ENCODE measurements at regions not wholly inside any gene's neighbourhood (a gene's known extent, or its start where the extent isn't known, plus 50 kb on each side); places are given as distances from the start of the nearest gene placed in this dataset.

- no peak overlapping the region for H3K4me3 Mint-ChIP-seq
- Histone ChIP-seq H3K27me3 (ENCODE audit: insufficient read depth, low read length, poor library complexity, severe bottlenecking) (no peaks in the 10 kb centered on the region), H3K4me3 (ENCODE audit: low read length) (no peak overlapping the region), H3K9me3 (ENCODE audit: low read length) (no peaks in the 10 kb centered on the region), H3K36me3 (ENCODE audit: insufficient read depth, low read length) (no peaks in the 10 kb centered on the region), H3K27ac (ENCODE audit: low read depth, low read length) (no peak overlapping the region), H3K4me1 (ENCODE audit: insufficient read depth, low read length) (no peaks in the 10 kb centered on the region)
- no peaks in the 10 kb centered on the region for H3K27me3 Mint-ChIP-seq
- H3K4me1 Mint-ChIP-seq, result no peaks in the 10 kb centered on the region
- no peak overlapping the region for H3K27ac Mint-ChIP-seq
- DNase-seq, result no peak
- H3K36me3 Mint-ChIP-seq, result no peaks in the 10 kb centered on the region
- ChIA-PET POLR2A (no interaction called here), CTCF (interaction anchor here (0.8 kb wide), 1 partner anchor 17 kb away, joined by 3 read pairs; no protein-coding TSS in a partner anchor)
- peaks cover 3 to 25% (median 7%) of the 10 kb centered on the region in 5 donors for H3K9me3 Mint-ChIP-seq
Observed at GRCh38 chr20:22354647-22355046, 229.7 kb downstream of the FOXA2 start.

DNA sequence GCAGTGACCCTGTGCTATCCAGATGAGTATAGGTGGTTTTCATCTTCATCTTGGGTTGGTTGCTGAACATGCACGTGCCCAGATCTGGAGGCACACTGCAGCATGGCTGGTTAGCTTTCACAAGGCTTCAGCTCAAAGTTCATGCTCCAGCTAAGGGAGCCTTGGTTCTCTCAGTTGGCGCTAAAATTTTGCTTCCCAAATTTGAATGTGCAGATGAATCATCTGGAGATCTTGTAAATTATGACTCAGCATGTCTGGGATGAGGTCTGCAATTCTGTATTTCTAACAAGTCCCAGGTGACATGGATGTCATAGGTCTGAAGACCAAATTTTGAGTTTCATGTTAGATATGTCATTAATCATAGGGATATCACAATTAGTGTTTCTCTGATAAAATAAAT lies 230.8 kb downstream of the FOXA2 start:
- Histone ChIP-seq H3K9me3 (ENCODE audit: low read length) (no peaks in the 10 kb centered on the region), H3K36me3 (ENCODE audit: insufficient read depth, low read length) (no peaks in the 10 kb centered on the region), H3K4me3 (ENCODE audit: low read length) (no peak overlapping the region), H3K27me3 (ENCODE audit: insufficient read depth, low read length, poor library complexity, severe bottlenecking) (no peaks in the 10 kb centered on the region), H3K27ac (ENCODE audit: low read depth, low read length) (no peak overlapping the region), H3K4me1 (ENCODE audit: insufficient read depth, low read length) (no peaks in the 10 kb centered on the region)
- ChIA-PET POLR2A (no interaction called here), CTCF (interaction anchor here (0.8 kb wide), 1 partner anchor 18 kb away, joined by 3 read pairs; no protein-coding TSS in a partner anchor)
- no peaks in the 10 kb centered on the region for H3K4me1 Mint-ChIP-seq
- peaks cover 3 to 25% (median 9%) of the 10 kb centered on the region in 5 donors for H3K9me3 Mint-ChIP-seq
- H3K27me3 Mint-ChIP-seq, result no peaks in the 10 kb centered on the region
- no peak overlapping the region for H3K4me3 Mint-ChIP-seq
- no peak for DNase-seq
- no peak overlapping the region for H3K27ac Mint-ChIP-seq
- no peaks in the 10 kb centered on the region for H3K36me3 Mint-ChIP-seq

GRCh38 chr20:22352019-22352418 lies 232.4 kb downstream of the FOXA2 start:
- ChIA-PET POLR2A (no interaction called here), CTCF (no interaction called here)
- Histone ChIP-seq H3K36me3 (ENCODE audit: insufficient read depth, low read length) (no peaks in the 10 kb centered on the region), H3K4me1 (ENCODE audit: insufficient read depth, low read length) (no peaks in the 10 kb centered on the region), H3K27me3 (ENCODE audit: insufficient read depth, low read length, poor library complexity, severe bottlenecking) (no peaks in the 10 kb centered on the region), H3K4me3 (ENCODE audit: low read length) (no peak overlapping the region), H3K27ac (ENCODE audit: low read depth, low read length) (no peak overlapping the region), H3K9me3 (ENCODE audit: low read length) (no peaks in the 10 kb centered on the region)
- Mint-ChIP-seq H3K4me3 (no peak overlapping the region), H3K36me3 (no peaks in the 10 kb centered on the region), H3K9me3 (peaks cover under 1 to 17% (median 5%) of the 10 kb centered on the region in 5 donors), H3K4me1 (no peaks in the 10 kb centered on the region), H3K27me3 (no peaks in the 10 kb centered on the region), H3K27ac (no peak overlapping the region)
- no peak for DNase-seq

- CTCF ChIA-PET, result no interaction called here
Observed at GRCh38 chr20:22350624-22351023, 233.7 kb downstream of the FOXA2 start.

GRCh38 chr20:22348010-22348409 lies 236.4 kb downstream of the FOXA2 start:
- DNase-seq, result no peak
- CTCF ChIA-PET, result no interaction called here
- POLR2A ChIA-PET, result no interaction called here

More at GRCh38 chr20:22350624-22351023, 233.7 kb downstream of the FOXA2 start:
- Mint-ChIP-seq H3K4me3 (no peak overlapping the region), H3K36me3 (no peaks in the 10 kb centered on the region), H3K27ac (no peak overlapping the region), H3K9me3 (peaks cover 0 to 14% (median 2%) of the 10 kb centered on the region in 5 donors), H3K27me3 (no peaks in the 10 kb centered on the region), H3K4me1 (no peaks in the 10 kb centered on the region)
- DNase-seq, result no peak
- H3K27me3 ChIP-seq (ENCODE audit: insufficient read depth, low read length, poor library complexity, severe bottlenecking), result no peaks in the 10 kb centered on the region
- no peak overlapping the region for H3K27ac ChIP-seq (ENCODE audit: low read depth, low read length)
- H3K36me3 ChIP-seq (ENCODE audit: insufficient read depth, low read length), result no peaks in the 10 kb centered on the region
- H3K9me3 ChIP-seq (ENCODE audit: low read length), result no peaks in the 10 kb centered on the region
- no peaks in the 10 kb centered on the region for H3K4me1 ChIP-seq (ENCODE audit: insufficient read depth, low read length)
- H3K4me3 ChIP-seq (ENCODE audit: low read length), result no peak overlapping the region
- POLR2A ChIA-PET, result no interaction called here

DNA sequence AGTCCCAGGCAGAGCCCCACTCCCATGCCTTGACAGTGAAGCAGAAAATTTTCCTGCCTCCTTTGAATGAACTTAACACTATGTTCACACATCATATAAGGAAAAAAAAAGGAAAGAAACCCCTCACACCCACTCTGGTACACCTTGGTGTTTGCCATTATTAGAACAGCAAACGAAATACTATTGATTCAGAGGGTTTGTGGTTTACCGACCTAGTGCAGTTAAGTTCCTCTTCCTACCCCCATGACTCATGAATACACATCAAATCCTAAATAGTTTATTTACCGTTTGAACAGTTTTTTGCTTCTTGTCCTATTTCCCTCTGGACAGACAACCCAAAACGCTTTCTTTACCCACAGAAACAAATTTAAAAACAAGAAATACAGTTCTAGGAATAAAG lies 237.7 kb downstream of the FOXA2 start:
- Mint-ChIP-seq H3K4me3 (no peak overlapping the region), H3K9me3 (peaks cover 0 to 14% (median under 1%) of the 10 kb centered on the region in 5 donors), H3K36me3 (no peaks in the 10 kb centered on the region), H3K4me1 (no peaks in the 10 kb centered on the region), H3K27ac (no peak overlapping the region), H3K27me3 (no peaks in the 10 kb centered on the region)
- no peak overlapping the region for H3K4me3 ChIP-seq (ENCODE audit: low read length)
- H3K27ac ChIP-seq (ENCODE audit: low read depth, low read length), result no peak overlapping the region
- no peaks in the 10 kb centered on the region for H3K27me3 ChIP-seq (ENCODE audit: insufficient read depth, low read length, poor library complexity, severe bottlenecking)
- no peaks in the 10 kb centered on the region for H3K9me3 ChIP-seq (ENCODE audit: low read length)
- DNase-seq, result no peak
- ChIA-PET CTCF (no interaction called here), POLR2A (no interaction called here)
- H3K4me1 ChIP-seq (ENCODE audit: insufficient read depth, low read length), result no peaks in the 10 kb centered on the region
- no peaks in the 10 kb centered on the region for H3K36me3 ChIP-seq (ENCODE audit: insufficient read depth, low read length)

More at GRCh38 chr20:22348010-22348409, 236.4 kb downstream of the FOXA2 start:
- no peaks in the 10 kb centered on the region for H3K36me3 ChIP-seq (ENCODE audit: insufficient read depth, low read length)
- no peaks in the 10 kb centered on the region for H3K4me1 Mint-ChIP-seq
- H3K9me3 Mint-ChIP-seq, result peaks cover 0 to 17% (median 2%) of the 10 kb centered on the region in 5 donors
- no peak overlapping the region for H3K27ac ChIP-seq (ENCODE audit: low read depth, low read length)
- H3K27ac Mint-ChIP-seq, result no peak overlapping the region
- H3K27me3 Mint-ChIP-seq, result no peaks in the 10 kb centered on the region
- H3K4me1 ChIP-seq (ENCODE audit: insufficient read depth, low read length), result no peaks in the 10 kb centered on the region
- H3K9me3 ChIP-seq (ENCODE audit: low read length), result no peaks in the 10 kb centered on the region
- H3K4me3 Mint-ChIP-seq, result no peak overlapping the region
- no peaks in the 10 kb centered on the region for H3K36me3 Mint-ChIP-seq
- no peak overlapping the region for H3K4me3 ChIP-seq (ENCODE audit: low read length)
- no peaks in the 10 kb centered on the region for H3K27me3 ChIP-seq (ENCODE audit: insufficient read depth, low read length, poor library complexity, severe bottlenecking)

- no peaks in the 10 kb centered on the region for H3K27me3 Mint-ChIP-seq
- Histone ChIP-seq H3K27me3 (ENCODE audit: insufficient read depth, low read length, poor library complexity, severe bottlenecking) (no peaks in the 10 kb centered on the region), H3K27ac (ENCODE audit: low read depth, low read length) (no peak overlapping the region), H3K36me3 (ENCODE audit: insufficient read depth, low read length) (no peaks in the 10 kb centered on the region), H3K9me3 (ENCODE audit: low read length) (no peaks in the 10 kb centered on the region), H3K4me3 (ENCODE audit: low read length) (no peak overlapping the region), H3K4me1 (ENCODE audit: insufficient read depth, low read length) (no peaks in the 10 kb centered on the region)
- CTCF ChIA-PET, result no interaction called here
- H3K27ac Mint-ChIP-seq, result no peak overlapping the region
- DNase-seq, result no peak
- peaks cover 0 to 6% (median 0%) of the 10 kb centered on the region in 3 donors for H3K4me1 Mint-ChIP-seq
- no peak overlapping the region for H3K4me3 Mint-ChIP-seq
- H3K36me3 Mint-ChIP-seq, result no peaks in the 10 kb centered on the region
- peaks cover 0 to 8% (median 0%) of the 10 kb centered on the region in 5 donors for H3K9me3 Mint-ChIP-seq
- POLR2A ChIA-PET, result no interaction called here
Observed at GRCh38 chr20:22343612-22344011, 240.8 kb downstream of the FOXA2 start.

DNA sequence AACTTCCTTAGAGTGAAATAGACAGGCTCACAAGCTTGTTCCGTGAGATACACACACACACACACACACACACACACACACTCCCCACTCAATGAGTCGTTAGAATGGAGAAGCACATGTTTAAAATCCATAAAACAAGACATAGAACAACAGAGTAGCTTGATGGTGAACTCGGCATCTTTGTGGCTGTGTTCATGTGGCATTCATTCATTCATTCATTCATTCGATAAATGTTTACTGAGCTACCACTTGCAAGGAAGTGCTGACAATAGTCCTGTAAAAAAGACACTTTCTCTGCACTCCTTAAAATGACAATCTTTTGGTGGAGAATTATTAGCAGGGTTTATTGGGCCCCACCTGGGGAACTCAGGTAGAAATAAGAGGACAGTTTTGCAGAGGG lies 242.0 kb downstream of the FOXA2 start:
- CTCF ChIA-PET, result no interaction called here
- H3K4me1 ChIP-seq (ENCODE audit: insufficient read depth, low read length), result no peaks in the 10 kb centered on the region

GRCh38 chr20:22341508-22341907 lies 242.9 kb downstream of the FOXA2 start:
- DNase-seq, result no peak
- H3K36me3 Mint-ChIP-seq, result no peaks in the 10 kb centered on the region
- peaks cover 0 to 6% (median 0%) of the 10 kb centered on the region in 5 donors for H3K9me3 Mint-ChIP-seq
- POLR2A ChIA-PET, result no interaction called here
- H3K27me3 ChIP-seq (ENCODE audit: insufficient read depth, low read length, poor library complexity, severe bottlenecking), result no peaks in the 10 kb centered on the region
- H3K27me3 Mint-ChIP-seq, result no peaks in the 10 kb centered on the region
- no peaks in the 10 kb centered on the region for H3K9me3 ChIP-seq (ENCODE audit: low read length)
- no peak overlapping the region for H3K4me3 ChIP-seq (ENCODE audit: low read length)
- H3K27ac Mint-ChIP-seq, result no peak overlapping the region
- peaks cover 0 to 6% (median 0%) of the 10 kb centered on the region in 3 donors for H3K4me1 Mint-ChIP-seq
- CTCF ChIA-PET, result no interaction called here
- H3K36me3 ChIP-seq (ENCODE audit: insufficient read depth, low read length), result no peaks in the 10 kb centered on the region
- no peaks in the 10 kb centered on the region for H3K4me1 ChIP-seq (ENCODE audit: insufficient read depth, low read length)
- no peak overlapping the region for H3K27ac ChIP-seq (ENCODE audit: low read depth, low read length)
- no peak overlapping the region for H3K4me3 Mint-ChIP-seq

More for the DNA sequence above, 242.0 kb downstream of the FOXA2 start:
- Histone ChIP-seq H3K4me3 (ENCODE audit: low read length) (no peak overlapping the region), H3K27me3 (ENCODE audit: insufficient read depth, low read length, poor library complexity, severe bottlenecking) (no peaks in the 10 kb centered on the region), H3K36me3 (ENCODE audit: insufficient read depth, low read length) (no peaks in the 10 kb centered on the region), H3K9me3 (ENCODE audit: low read length) (no peaks in the 10 kb centered on the region), H3K27ac (ENCODE audit: low read depth, low read length) (no peak overlapping the region)
- no peaks in the 10 kb centered on the region for H3K36me3 Mint-ChIP-seq
- H3K4me1 Mint-ChIP-seq, result peaks cover 0 to 6% (median 0%) of the 10 kb centered on the region in 3 donors
- POLR2A ChIA-PET, result no interaction called here
- no peak overlapping the region for H3K27ac Mint-ChIP-seq
- H3K4me3 Mint-ChIP-seq, result no peak overlapping the region
- H3K9me3 Mint-ChIP-seq, result peaks cover 0 to 8% (median 0%) of the 10 kb centered on the region in 5 donors
- H3K27me3 Mint-ChIP-seq, result no peaks in the 10 kb centered on the region
- no peak for DNase-seq
